ENCODE measurements at regions not wholly inside any gene's neighbourhood (a gene's known extent, or its start where the extent isn't known, plus 50 kb on each side); places are given as distances from the start of the nearest gene placed in this dataset.

DNA sequence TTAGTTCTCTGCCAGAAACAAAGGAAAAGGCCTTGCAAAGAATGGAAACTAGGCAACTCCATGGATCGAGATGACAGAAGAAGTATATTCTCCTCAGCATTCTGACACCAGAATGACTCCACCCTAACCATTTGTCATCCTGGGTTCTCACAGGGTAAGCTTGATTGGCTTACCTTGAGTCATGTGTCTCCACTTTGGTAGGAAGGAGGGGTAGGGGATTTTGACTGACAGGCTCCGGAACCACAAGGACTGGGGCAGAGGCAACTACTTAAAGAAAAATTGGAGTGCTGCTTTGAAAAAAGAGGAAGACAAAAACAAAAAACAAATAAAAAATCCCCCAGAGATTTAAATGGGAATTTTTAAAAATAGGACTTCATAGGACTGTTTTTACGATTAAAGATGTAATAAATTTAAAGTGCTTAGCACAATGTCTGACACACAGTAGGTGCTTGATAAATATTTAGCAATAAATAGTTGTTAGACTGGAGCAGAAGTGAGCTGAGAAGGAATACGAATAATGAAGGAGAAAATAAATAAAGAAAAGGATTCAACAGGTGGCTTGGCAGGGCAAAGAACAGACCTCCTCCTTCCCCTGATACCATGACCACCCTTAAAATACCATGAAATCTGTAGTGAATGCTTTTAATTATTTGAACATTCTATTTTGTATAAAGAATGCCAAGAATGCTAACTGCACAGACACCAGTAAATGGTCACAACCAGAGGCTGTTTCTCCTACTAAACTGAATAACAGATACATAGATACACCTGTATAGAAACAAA is 230.2 kb downstream of the CDCA7 start (continued):
- TF ChIP-seq, protein P1, sequence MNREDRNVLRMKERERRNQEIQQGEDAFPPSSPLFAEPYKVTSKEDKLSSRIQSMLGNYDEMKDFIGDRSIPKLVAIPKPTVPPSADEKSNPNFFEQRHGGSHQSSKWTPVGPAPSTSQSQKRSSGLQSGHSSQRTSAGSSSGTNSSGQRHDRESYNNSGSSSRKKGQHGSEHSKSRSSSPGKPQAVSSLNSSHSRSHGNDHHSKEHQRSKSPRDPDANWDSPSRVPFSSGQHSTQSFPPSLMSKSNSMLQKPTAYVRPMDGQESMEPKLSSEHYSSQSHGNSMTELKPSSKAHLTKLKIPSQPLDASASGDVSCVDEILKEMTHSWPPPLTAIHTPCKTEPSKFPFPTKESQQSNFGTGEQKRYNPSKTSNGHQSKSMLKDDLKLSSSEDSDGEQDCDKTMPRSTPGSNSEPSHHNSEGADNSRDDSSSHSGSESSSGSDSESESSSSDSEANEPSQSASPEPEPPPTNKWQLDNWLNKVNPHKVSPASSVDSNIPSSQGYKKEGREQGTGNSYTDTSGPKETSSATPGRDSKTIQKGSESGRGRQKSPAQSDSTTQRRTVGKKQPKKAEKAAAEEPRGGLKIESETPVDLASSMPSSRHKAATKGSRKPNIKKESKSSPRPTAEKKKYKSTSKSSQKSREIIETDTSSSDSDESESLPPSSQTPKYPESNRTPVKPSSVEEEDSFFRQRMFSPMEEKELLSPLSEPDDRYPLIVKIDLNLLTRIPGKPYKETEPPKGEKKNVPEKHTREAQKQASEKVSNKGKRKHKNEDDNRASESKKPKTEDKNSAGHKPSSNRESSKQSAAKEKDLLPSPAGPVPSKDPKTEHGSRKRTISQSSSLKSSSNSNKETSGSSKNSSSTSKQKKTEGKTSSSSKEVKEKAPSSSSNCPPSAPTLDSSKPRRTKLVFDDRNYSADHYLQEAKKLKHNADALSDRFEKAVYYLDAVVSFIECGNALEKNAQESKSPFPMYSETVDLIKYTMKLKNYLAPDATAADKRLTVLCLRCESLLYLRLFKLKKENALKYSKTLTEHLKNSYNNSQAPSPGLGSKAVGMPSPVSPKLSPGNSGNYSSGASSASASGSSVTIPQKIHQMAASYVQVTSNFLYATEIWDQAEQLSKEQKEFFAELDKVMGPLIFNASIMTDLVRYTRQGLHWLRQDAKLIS (CRISPR knock-in tag; IDR thresholded peaks at IDR 0.05): no peak
- no peak for TF ChIP-seq SMAD1 (CRISPR knock-in tag; IDR thresholded peaks at IDR 0.05; ENCODE audit: borderline replicate concordance, low read depth)

DNA sequence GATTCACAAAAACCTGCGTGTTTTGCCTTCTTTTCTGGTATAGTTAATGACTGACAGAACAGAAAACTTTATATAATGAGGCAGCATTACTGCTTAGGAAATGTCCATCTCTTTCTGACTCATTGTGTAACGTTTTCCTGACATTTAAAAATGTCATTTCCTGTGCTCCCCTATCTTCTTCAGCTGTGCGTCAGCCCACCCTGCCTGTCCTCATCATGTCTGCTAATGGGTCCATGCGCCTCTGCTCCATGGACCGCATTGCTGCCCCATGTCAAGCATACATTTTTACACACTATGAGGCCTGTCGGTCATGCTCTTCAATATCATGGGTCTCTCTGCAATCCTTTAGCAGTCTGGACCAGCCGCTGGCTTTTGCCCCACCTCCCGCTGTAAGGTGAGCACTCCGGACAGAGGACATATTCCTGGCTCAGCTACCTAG is 234.3 kb downstream of the CDCA7 start:
- Histone ChIP-seq H3K27ac (ENCODE audit: extremely low read length, insufficient read depth, low read length) (no peak overlapping the region), H3K9ac (ENCODE audit: insufficient read depth, low read depth, low read length) (no peak overlapping the region), H3K79me2 (ENCODE audit: insufficient read depth, low read length) (no peaks in the 10 kb centered on the region), H2AFZ (ENCODE audit: low read length) (no peak overlapping the region), H3K9me3 (ENCODE audit: low read length) (peaks cover 16% of the 10 kb centered on the region), H4K20me1 (ENCODE audit: insufficient read depth, low read length) (no peaks in the 10 kb centered on the region), H3K36me3 (replicated peaks in 1 of 2; ENCODE audit: control insufficient read depth in 1 of 2, insufficient read depth in 2 of 2, low read length in 2 of 2) (no peaks in the 10 kb centered on the region), H3K27me3 (ENCODE audit: control insufficient read depth in 1 of 2, insufficient read depth in 2 of 2, low read length in 2 of 2) (0 out of 5 replicates have a peak, but pooled peaks cover 0 to 17% of the 10 kb centered on the region in 2 experiments), H3K4me2 (ENCODE audit: low read depth, low read length) (no peak overlapping the region), H3K4me1 (ENCODE audit: insufficient read depth, low read length) (no peaks in the 10 kb centered on the region), H3K4me3 (replicated peaks in 1 of 3; ENCODE audit: insufficient read depth in 1 of 3, low read depth in 2 of 3, low read length in 3 of 3) (no peak overlapping the region)
- intact Hi-C loops (cut with micrococcal nuclease; ENCODE audit: unreplicated experiment) (no loop called here), in situ Hi-C loops (cut with HindIII; ENCODE audit: extremely low pct_ligation_motif_present, low pct_unique_long_range_greater_than_20kb) (no loop called here)
- FAIRE-seq (no peak), ATAC-seq (no peak), DNase-seq (ENCODE audit: low spot score) (no peak)
- ChIA-PET POLR2A (no interaction called here), CTCF (ENCODE audit: low intra/inter-chr PET ratio, low total read pairs) (no interaction called here)
- no TSS peak for BruUV-seq (replicated peaks)
- WGBS (ENCODE audit: low lambda C conversion rate): 21% methylated on average over 9 of the region's 9 CpGs
- TF ChIP-seq NR1H2 (CRISPR knock-in tag; IDR thresholded peaks at IDR 0.05; ENCODE audit: borderline replicate concordance, low read depth): no peak
- no peak for TF ChIP-seq HNRNPUL1 (IDR thresholded peaks at IDR 0.05; ENCODE audit: low read depth, low read length)
- TF ChIP-seq ZNF598 (CRISPR knock-in tag; IDR thresholded peaks at IDR 0.05; ENCODE audit: borderline replicate concordance): no peak
- TF ChIP-seq ZNF430 (CRISPR knock-in tag; IDR thresholded peaks at IDR 0.05): no peak
- TF ChIP-seq GABPA (IDR thresholded peaks at IDR 0.05; ENCODE audit: low read depth, low read length): no peak
- TF ChIP-seq GABPA (CRISPR knock-in tag; IDR thresholded peaks at IDR 0.05; ENCODE audit: low read depth): no peak
- TF ChIP-seq ZBTB39 (CRISPR knock-in tag; IDR thresholded peaks at IDR 0.05): no peak
- TF ChIP-seq, protein P2, sequence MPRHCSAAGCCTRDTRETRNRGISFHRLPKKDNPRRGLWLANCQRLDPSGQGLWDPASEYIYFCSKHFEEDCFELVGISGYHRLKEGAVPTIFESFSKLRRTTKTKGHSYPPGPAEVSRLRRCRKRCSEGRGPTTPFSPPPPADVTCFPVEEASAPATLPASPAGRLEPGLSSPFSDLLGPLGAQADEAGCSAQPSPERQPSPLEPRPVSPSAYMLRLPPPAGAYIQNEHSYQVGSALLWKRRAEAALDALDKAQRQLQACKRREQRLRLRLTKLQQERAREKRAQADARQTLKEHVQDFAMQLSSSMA (CRISPR knock-in tag; IDR thresholded peaks at IDR 0.05): no peak
- no peak for TF ChIP-seq THYN1 (CRISPR knock-in tag; IDR thresholded peaks at IDR 0.05; ENCODE audit: borderline replicate concordance, low read depth)
- TF ChIP-seq PLSCR1 (CRISPR knock-in tag; IDR thresholded peaks at IDR 0.05; ENCODE audit: borderline replicate concordance): no peak
- TF ChIP-seq NCOA5 (CRISPR knock-in tag; IDR thresholded peaks at IDR 0.05): no peak
- no peak for TF ChIP-seq ZKSCAN1 (IDR thresholded peaks at IDR 0.05; ENCODE audit: low read length)

All from HepG2 (cell line).